ENCODE measurements at regions not wholly inside any gene's neighbourhood (a gene's known extent, or its start where the extent isn't known, plus 50 kb on each side); places are given as distances from the start of the nearest gene placed in this dataset.

- H3K4me3 ChIP-seq (ENCODE audit: low read length), result no peak overlapping the region
- no peaks in the 10 kb centered on the region for H3K4me1 ChIP-seq (ENCODE audit: control insufficient read depth, low read length)
- H3F3A ChIP-seq (ENCODE audit: control insufficient read depth, insufficient read depth), result no peaks in the 10 kb centered on the region
- H3K27ac ChIP-seq (ENCODE audit: low read depth, low read length), result no peak overlapping the region
- no peak for TF ChIP-seq EZH2phosphoT487 (IDR thresholded peaks at IDR 0.05; ENCODE audit: borderline replicate concordance, low read length)
- TF ChIP-seq CTCF (IDR thresholded peaks at IDR 0.05; ENCODE audit: low read depth, low read length, poor library complexity, severe bottlenecking), result no peak
- H3K9me2 ChIP-seq (replicated peaks; ENCODE audit: control insufficient read depth, low read length), result no peaks in the 10 kb centered on the region
- H3K27me3 ChIP-seq (ENCODE audit: control insufficient read depth, low read length), result no peaks in the 10 kb centered on the region
- no peaks in the 10 kb centered on the region for H3K36me3 ChIP-seq (ENCODE audit: control insufficient read depth, low read length)
- no peaks in the 10 kb centered on the region for H4K20me1 ChIP-seq (ENCODE audit: control insufficient read depth, insufficient read depth, low read depth, low read length)
- H3K9me3 ChIP-seq (ENCODE audit: control insufficient read depth, insufficient read depth, low read length), result no peaks in the 10 kb centered on the region; the same call in 1 of the 2 replicates
- no peak overlapping the region for H3K4me2 ChIP-seq (ENCODE audit: low read length)
- no peaks in the 10 kb centered on the region for H3K79me2 ChIP-seq (ENCODE audit: control insufficient read depth, low read length)
Measured at GRCh38 chr12:61357496-61357895, 902.7 kb upstream of the USP15 start.

- Histone ChIP-seq H3K4me1 (ENCODE audit: control insufficient read depth, low read length) (no peaks in the 10 kb centered on the region), H3K9me3 (ENCODE audit: control insufficient read depth, insufficient read depth, low read length) (no peaks in the 10 kb centered on the region; the same call in 1 of the 2 replicates), H3K4me2 (ENCODE audit: low read length) (no peak overlapping the region), H3K27me3 (ENCODE audit: control insufficient read depth, low read length) (no peaks in the 10 kb centered on the region), H3K79me2 (ENCODE audit: control insufficient read depth, low read length) (no peaks in the 10 kb centered on the region), H4K20me1 (ENCODE audit: control insufficient read depth, insufficient read depth, low read depth, low read length) (no peaks in the 10 kb centered on the region), H3F3A (ENCODE audit: control insufficient read depth, insufficient read depth) (no peaks in the 10 kb centered on the region), H3K4me3 (ENCODE audit: low read length) (no peak overlapping the region), H3K27ac (ENCODE audit: low read depth, low read length) (no peak overlapping the region), H3K9me2 (replicated peaks; ENCODE audit: control insufficient read depth, low read length) (no peaks in the 10 kb centered on the region), H3K36me3 (ENCODE audit: control insufficient read depth, low read length) (no peaks in the 10 kb centered on the region)
- no peak for TF ChIP-seq EZH2phosphoT487 (IDR thresholded peaks at IDR 0.05; ENCODE audit: borderline replicate concordance, low read length)
- no peak for TF ChIP-seq CTCF (IDR thresholded peaks at IDR 0.05; ENCODE audit: low read depth, low read length, poor library complexity, severe bottlenecking)
Measured at GRCh38 chr12:61362037-61362436, 898.2 kb upstream of the USP15 start.

GRCh38 chr12:61365001-61365400 is 895.2 kb upstream of the USP15 start:
- Histone ChIP-seq H3K4me1 (ENCODE audit: control insufficient read depth, low read length) (no peaks in the 10 kb centered on the region), H3K36me3 (ENCODE audit: control insufficient read depth, low read length) (no peaks in the 10 kb centered on the region), H3K79me2 (ENCODE audit: control insufficient read depth, low read length) (no peaks in the 10 kb centered on the region), H3K27me3 (ENCODE audit: control insufficient read depth, low read length) (no peaks in the 10 kb centered on the region), H3K4me2 (ENCODE audit: low read length) (no peak overlapping the region), H3F3A (ENCODE audit: control insufficient read depth, insufficient read depth) (no peaks in the 10 kb centered on the region), H3K9me2 (replicated peaks; ENCODE audit: control insufficient read depth, low read length) (no peaks in the 10 kb centered on the region), H4K20me1 (ENCODE audit: control insufficient read depth, insufficient read depth, low read depth, low read length) (no peaks in the 10 kb centered on the region), H3K4me3 (ENCODE audit: low read length) (no peak overlapping the region), H3K27ac (ENCODE audit: low read depth, low read length) (no peak overlapping the region), H3K9me3 (ENCODE audit: control insufficient read depth, insufficient read depth, low read length) (no peaks in the 10 kb centered on the region)
- TF ChIP-seq CTCF (IDR thresholded peaks at IDR 0.05; ENCODE audit: low read depth, low read length, poor library complexity, severe bottlenecking) (no peak), EZH2phosphoT487 (IDR thresholded peaks at IDR 0.05; ENCODE audit: borderline replicate concordance, low read length) (no peak)

Data from DOHH2 (cell line).